HCT116 (cell line): ENCODE measurements at regions not wholly inside any gene's neighbourhood (a gene's known extent, or its start where the extent isn't known, plus 50 kb on each side); places are given as distances from the start of the nearest gene placed in this dataset.

Source experiments
- ATAC-seq: fragments of 200-7000 bp; cut with Tn5 transposase; 2 replicates; pipeline ENCODE4 v1.9.1; 2020; ENCODE audit warnings: mild to moderate bottlenecking, moderate library complexity
- BruUV-seq: library from RNA; stranded (reverse); fragments of 400-500 nt; replicated peaks from 2 replicates; lab custom pipeline; 2021; lab: Mats Ljungman, UMichigan
- CTCF ChIA-PET: fragments of 300-600 bp; sonication (Branson Sonifier 250); formaldehyde crosslinking; loops from one replicate; lab custom pipeline; 2021; ENCODE audit warnings: antibody characterized with exemption; lab: Charles Lee
- POLR2A ChIA-PET: fragments of 300-600, 350-600 bp; sonication (Branson Sonifier 250); formaldehyde crosslinking; loops from one replicate; lab custom pipeline; 2021; ENCODE audit warnings: antibody characterized with exemption; lab: Charles Lee
- RAD21 ChIA-PET, 2 experiments: fragments of 300-600 bp; sonication (Branson Sonifier 250); formaldehyde crosslinking; loops; one replicate each; lab custom pipeline; 2023; ENCODE audit warnings: low total read pairs in 2 of 2; ENCODE audit not compliant: uncharacterized antibody in 2 of 2, unreplicated experiment in 2 of 2, low non-redundant PET in 1 of 2; lab: Charles Lee
- DNase-seq: peaks from one replicate; pipeline ENCODE4 v3.0.0-alpha.2; 2010; ENCODE audit warnings: low read depth, low spot score
- H2AFZ ChIP-seq: fragments of 200-600 bp; shearing (Covaris generic), sonication (generic); 2 replicates; pipeline ENCODE4 v1.6.1; 2017; ENCODE audit warnings: low read depth, mixed run types, mixed read lengths, antibody characterized with exemption, low read length; ENCODE audit not compliant: poor library complexity, severe bottlenecking
- H3K27ac ChIP-seq: 2 replicates; pipeline ENCODE4 v1.5.1; 2012; ENCODE audit warnings: low read depth, low read length
- H3K27me3 ChIP-seq: fragments of 200-600 bp; sonication (generic); 2 replicates; pipeline ENCODE4 v1.6.1; 2016; ENCODE audit warnings: mixed run types, low read length, mixed read lengths; ENCODE audit not compliant: insufficient read depth
- H3K36me3 ChIP-seq, 2 experiments: fragments of 200-500 bp in 1 of 2; fragments of 200-600 bp in 1 of 2; sonication (Bioruptor generic) in 1 of 2; sonication (generic) in 1 of 2; 2 replicates each; pipeline versions ENCODE4 v1.5.1 to v1.6.1; 2014 to 2016; ENCODE audit warnings: low read length in 2 of 2, inconsistent platforms in 1 of 2, mixed read lengths in 1 of 2, mixed run types in 1 of 2; ENCODE audit not compliant: insufficient read depth in 2 of 2, control insufficient read depth in 1 of 2
- H3K4me1 ChIP-seq, 2 experiments: fragments of 200-600 bp in 1 of 2; sonication (generic) in 1 of 2; 2 replicates each; pipeline versions ENCODE4 v1.5.1 to v1.6.1; 2012 to 2017; ENCODE audit warnings: low read length in 2 of 2, inconsistent platforms in 1 of 2, mild to moderate bottlenecking in 1 of 2, mixed read lengths in 1 of 2, mixed run types in 1 of 2, moderate library complexity in 1 of 2; ENCODE audit not compliant: insufficient read depth in 2 of 2, control insufficient read depth in 1 of 2
- H3K4me2 ChIP-seq: fragments of 200-600 bp; sonication (generic); 2 replicates; pipeline ENCODE4 v1.6.1; 2017; ENCODE audit warnings: mixed run types, low read length, mixed read lengths
- H3K4me3 ChIP-seq, 2 experiments: fragments of 200-600 bp in 1 of 2; sonication (generic) in 1 of 2; replicated peaks in 1 of 2; 2 replicates each; pipeline ENCODE4 v1.5.1; 2011 to 2016; ENCODE audit warnings: low read length in 2 of 2, control low read depth in 1 of 2, low read depth in 1 of 2, mild to moderate bottlenecking in 1 of 2, mixed read lengths in 1 of 2, mixed run types in 1 of 2
- H3K79me2 ChIP-seq: fragments of 200-600 bp; sonication (generic); 2 replicates; pipeline ENCODE4 v1.6.1; 2017; ENCODE audit warnings: mild to moderate bottlenecking, mixed run types, low read length, moderate library complexity, mixed read lengths; ENCODE audit not compliant: insufficient read depth
- H3K9ac ChIP-seq: fragments of 200-600 bp; sonication (generic); 2 replicates; pipeline ENCODE4 v1.6.1; 2016; ENCODE audit warnings: low read length, mixed read lengths
- H3K9me2 ChIP-seq: fragments of 200-600 bp; sonication (generic), shearing (Covaris generic); 2 replicates; pipeline ENCODE4 v1.6.1; 2017; ENCODE audit warnings: mixed run types, mild to moderate bottlenecking, moderate library complexity; ENCODE audit not compliant: insufficient read depth
- H3K9me3 ChIP-seq, 2 experiments: fragments of 200-500 bp in 1 of 2; fragments of 200-600 bp in 1 of 2; sonication (Bioruptor generic) in 1 of 2; sonication (generic) in 1 of 2; 2 replicates each; pipeline ENCODE4 v1.6.1; 2014 to 2017; ENCODE audit warnings: low read length in 2 of 2, mixed read lengths in 2 of 2, inconsistent platforms in 1 of 2, low read depth in 1 of 2, mild to moderate bottlenecking in 1 of 2, mixed run types in 1 of 2, moderate library complexity in 1 of 2; ENCODE audit not compliant: control insufficient read depth in 1 of 2, insufficient read depth in 1 of 2
- H4K20me1 ChIP-seq: fragments of 200-600 bp; sonication (generic), shearing (Covaris generic); 2 replicates; pipeline ENCODE4 v1.6.1; 2017; ENCODE audit warnings: mixed run types, mild to moderate bottlenecking, moderate library complexity; ENCODE audit not compliant: insufficient read depth
- CEBPB ChIP-seq: IDR thresholded peaks from 2 replicates; pipeline ENCODE4 v1.6.1; 2012; ENCODE audit warnings: low read depth
- EGR1 ChIP-seq: IDR thresholded peaks from 2 replicates; pipeline ENCODE4 v1.6.1; 2012; ENCODE audit warnings: low read depth
- EZH2 ChIP-seq: fragments of 200-600 bp; sonication (generic); IDR thresholded peaks from 2 replicates; pipeline ENCODE4 v1.6.1; 2017; ENCODE audit warnings: antibody characterized with exemption, mixed run types
- EZH2phosphoT487 ChIP-seq: fragments of 200-600 bp; IDR thresholded peaks from 2 replicates; pipeline ENCODE4 v1.6.1; 2018; ENCODE audit warnings: antibody characterized with exemption, borderline replicate concordance
- FOSL1 ChIP-seq: IDR thresholded peaks from 2 replicates; pipeline ENCODE4 v1.6.1; 2012; ENCODE audit warnings: low read depth
- POLR2A ChIP-seq: IDR thresholded peaks from 2 replicates; pipeline ENCODE4 v1.7.0; 2011; ENCODE audit warnings: borderline replicate concordance; ENCODE audit not compliant: insufficient read depth, insufficient read length; ENCODE audit errors: extremely low read depth
- POLR2AphosphoS5 ChIP-seq: IDR thresholded peaks from 2 replicates; pipeline ENCODE4 v1.6.1; 2011; ENCODE audit warnings: mild to moderate bottlenecking, low read depth, low read length, moderate library complexity
- RAD21 ChIP-seq: IDR thresholded peaks from 2 replicates; pipeline ENCODE4 v1.6.1; 2012; ENCODE audit warnings: low read depth, mild to moderate bottlenecking
- SRF ChIP-seq: IDR thresholded peaks from 2 replicates; pipeline ENCODE4 v1.6.1; 2012; ENCODE audit warnings: low read depth
- TCF7L2 ChIP-seq: IDR thresholded peaks from 2 replicates; pipeline ENCODE4 v1.7.0; 2011; ENCODE audit warnings: borderline replicate concordance, inconsistent platforms; ENCODE audit not compliant: insufficient read depth, insufficient read length; ENCODE audit errors: extremely low read depth
- YY1 ChIP-seq: IDR thresholded peaks from 2 replicates; pipeline ENCODE4 v1.6.1; 2011; ENCODE audit warnings: low read length, low read depth, moderate library complexity, mild to moderate bottlenecking; ENCODE audit not compliant: insufficient replicate concordance; ENCODE audit errors: extremely low read depth
- ZFX ChIP-seq: fragments of 450-650 bp; IDR thresholded peaks from 2 replicates; pipeline ENCODE4 v1.6.1; 2017
- ZNF274 ChIP-seq: fragments of 200-500 bp; sonication (Bioruptor generic); IDR thresholded peaks from 2 replicates; pipeline ENCODE4 v1.6.1; 2014; ENCODE audit warnings: mild to moderate bottlenecking, low read depth, low read length, inconsistent platforms
- intact Hi-C: fragments of 100-400 bp; cut with micrococcal nuclease; formaldehyde crosslinking; loops from 2 replicates; pipeline ENCODE4 v1.10.0; 2022
- TF ChIP-seq, protein P1 (sequence below): IDR thresholded peaks from 2 replicates; pipeline ENCODE4 v1.6.1; 2012
- TF ChIP-seq, protein P2 (sequence below), 3 experiments: fragments of 200-600 bp in 1 of 3; sonication (generic) in 1 of 3; IDR thresholded peaks in 2 of 3; conservative IDR thresholded peaks in 1 of 3; 2 replicates each; pipeline ENCODE4 v1.5.1; 2012 to 2017; ENCODE audit warnings: low read depth in 2 of 3, low read length in 2 of 3, antibody characterized with exemption in 1 of 3, borderline replicate concordance in 1 of 3, control low read depth in 1 of 3, mild to moderate bottlenecking in 1 of 3, mixed read lengths in 1 of 3, mixed run types in 1 of 3, moderate library complexity in 1 of 3; ENCODE audit not compliant: insufficient read depth in 1 of 3
- TF ChIP-seq, protein P3 (sequence below): IDR thresholded peaks from 2 replicates; pipeline ENCODE4 v1.6.1; 2011; ENCODE audit warnings: mild to moderate bottlenecking, low read length, moderate library complexity; ENCODE audit not compliant: insufficient replicate concordance; ENCODE audit errors: extremely low read depth
- TF ChIP-seq, protein P4 (sequence below): IDR thresholded peaks from 2 replicates; pipeline ENCODE4 v1.6.1; 2012; ENCODE audit warnings: low read depth
- TF ChIP-seq, protein P5 (sequence below): IDR thresholded peaks from 2 replicates; pipeline ENCODE4 v1.6.1; 2012

DNA sequence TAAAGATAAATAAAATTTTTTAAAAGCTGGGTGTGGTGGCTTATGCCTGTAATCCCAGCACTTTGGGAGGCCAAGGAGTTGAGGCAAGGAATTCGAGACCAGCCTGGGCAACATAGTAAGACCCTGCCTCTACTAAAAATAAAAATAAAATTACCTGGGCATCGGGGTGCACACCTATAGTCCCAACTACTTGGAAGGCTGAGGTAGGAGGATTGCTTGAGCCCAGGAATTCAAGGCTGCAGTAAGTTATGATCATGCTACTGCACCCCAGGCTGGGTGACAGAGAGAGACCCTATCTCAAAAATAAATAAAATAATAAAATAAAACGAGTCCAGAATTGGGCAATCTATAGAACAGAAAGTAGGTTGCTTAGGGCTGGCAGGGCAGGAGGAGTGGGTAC, 228.7 kb downstream of the BCAS1 start:
- Histone ChIP-seq H3K9me2 (no peaks in the 10 kb centered on the region), H2AFZ (no peak overlapping the region), H3K4me1 (peaks cover 7 to 8% of the 10 kb centered on the region in 2 experiments; a peak in 3 of 4 replicates), H3K9me3 (no peaks in the 10 kb centered on the region), H3K27ac (no peak overlapping the region), H3K9ac (no peak overlapping the region), H3K27me3 (no peaks in the 10 kb centered on the region), H3K4me3 (no peak overlapping the region), H3K36me3 (no peaks in the 10 kb centered on the region), H3K79me2 (no peaks in the 10 kb centered on the region), H3K4me2 (no peak overlapping the region), H4K20me1 (no peaks in the 10 kb centered on the region)
- CTCF ChIA-PET: no interaction called here
- intact Hi-C loops: no loop called here
- ATAC-seq (no peak), DNase-seq (no peak)
- RAD21 ChIA-PET: no interaction called here
- POLR2A ChIA-PET: no interaction called here
- BruUV-seq: no TSS peak
- no peak for TF ChIP-seq YY1
- TF ChIP-seq EZH2phosphoT487: no peak
- TF ChIP-seq, protein P1, sequence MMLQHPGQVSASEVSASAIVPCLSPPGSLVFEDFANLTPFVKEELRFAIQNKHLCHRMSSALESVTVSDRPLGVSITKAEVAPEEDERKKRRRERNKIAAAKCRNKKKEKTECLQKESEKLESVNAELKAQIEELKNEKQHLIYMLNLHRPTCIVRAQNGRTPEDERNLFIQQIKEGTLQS: no peak
- no peak for TF ChIP-seq ZNF274
- TF ChIP-seq FOSL1: no peak
- TF ChIP-seq SRF: no peak
- TF ChIP-seq, protein P2, sequence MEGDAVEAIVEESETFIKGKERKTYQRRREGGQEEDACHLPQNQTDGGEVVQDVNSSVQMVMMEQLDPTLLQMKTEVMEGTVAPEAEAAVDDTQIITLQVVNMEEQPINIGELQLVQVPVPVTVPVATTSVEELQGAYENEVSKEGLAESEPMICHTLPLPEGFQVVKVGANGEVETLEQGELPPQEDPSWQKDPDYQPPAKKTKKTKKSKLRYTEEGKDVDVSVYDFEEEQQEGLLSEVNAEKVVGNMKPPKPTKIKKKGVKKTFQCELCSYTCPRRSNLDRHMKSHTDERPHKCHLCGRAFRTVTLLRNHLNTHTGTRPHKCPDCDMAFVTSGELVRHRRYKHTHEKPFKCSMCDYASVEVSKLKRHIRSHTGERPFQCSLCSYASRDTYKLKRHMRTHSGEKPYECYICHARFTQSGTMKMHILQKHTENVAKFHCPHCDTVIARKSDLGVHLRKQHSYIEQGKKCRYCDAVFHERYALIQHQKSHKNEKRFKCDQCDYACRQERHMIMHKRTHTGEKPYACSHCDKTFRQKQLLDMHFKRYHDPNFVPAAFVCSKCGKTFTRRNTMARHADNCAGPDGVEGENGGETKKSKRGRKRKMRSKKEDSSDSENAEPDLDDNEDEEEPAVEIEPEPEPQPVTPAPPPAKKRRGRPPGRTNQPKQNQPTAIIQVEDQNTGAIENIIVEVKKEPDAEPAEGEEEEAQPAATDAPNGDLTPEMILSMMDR (IDR thresholded peaks at IDR 0.05 in 2 of 3, conservative IDR thresholded peaks at IDR 0.05 in 1 of 3; ENCODE audit: borderline replicate concordance in 1 of 3, insufficient read depth in 1 of 3, low read depth in 2 of 3, low read length in 2 of 3): no peak
- TF ChIP-seq, protein P3, sequence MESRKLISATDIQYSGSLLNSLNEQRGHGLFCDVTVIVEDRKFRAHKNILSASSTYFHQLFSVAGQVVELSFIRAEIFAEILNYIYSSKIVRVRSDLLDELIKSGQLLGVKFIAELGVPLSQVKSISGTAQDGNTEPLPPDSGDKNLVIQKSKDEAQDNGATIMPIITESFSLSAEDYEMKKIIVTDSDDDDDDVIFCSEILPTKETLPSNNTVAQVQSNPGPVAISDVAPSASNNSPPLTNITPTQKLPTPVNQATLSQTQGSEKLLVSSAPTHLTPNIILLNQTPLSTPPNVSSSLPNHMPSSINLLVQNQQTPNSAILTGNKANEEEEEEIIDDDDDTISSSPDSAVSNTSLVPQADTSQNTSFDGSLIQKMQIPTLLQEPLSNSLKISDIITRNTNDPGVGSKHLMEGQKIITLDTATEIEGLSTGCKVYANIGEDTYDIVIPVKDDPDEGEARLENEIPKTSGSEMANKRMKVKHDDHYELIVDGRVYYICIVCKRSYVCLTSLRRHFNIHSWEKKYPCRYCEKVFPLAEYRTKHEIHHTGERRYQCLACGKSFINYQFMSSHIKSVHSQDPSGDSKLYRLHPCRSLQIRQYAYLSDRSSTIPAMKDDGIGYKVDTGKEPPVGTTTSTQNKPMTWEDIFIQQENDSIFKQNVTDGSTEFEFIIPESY: no peak
- TF ChIP-seq ZFX: no peak
- no peak for TF ChIP-seq EGR1
- TF ChIP-seq TCF7L2: no peak
- TF ChIP-seq, protein P4, sequence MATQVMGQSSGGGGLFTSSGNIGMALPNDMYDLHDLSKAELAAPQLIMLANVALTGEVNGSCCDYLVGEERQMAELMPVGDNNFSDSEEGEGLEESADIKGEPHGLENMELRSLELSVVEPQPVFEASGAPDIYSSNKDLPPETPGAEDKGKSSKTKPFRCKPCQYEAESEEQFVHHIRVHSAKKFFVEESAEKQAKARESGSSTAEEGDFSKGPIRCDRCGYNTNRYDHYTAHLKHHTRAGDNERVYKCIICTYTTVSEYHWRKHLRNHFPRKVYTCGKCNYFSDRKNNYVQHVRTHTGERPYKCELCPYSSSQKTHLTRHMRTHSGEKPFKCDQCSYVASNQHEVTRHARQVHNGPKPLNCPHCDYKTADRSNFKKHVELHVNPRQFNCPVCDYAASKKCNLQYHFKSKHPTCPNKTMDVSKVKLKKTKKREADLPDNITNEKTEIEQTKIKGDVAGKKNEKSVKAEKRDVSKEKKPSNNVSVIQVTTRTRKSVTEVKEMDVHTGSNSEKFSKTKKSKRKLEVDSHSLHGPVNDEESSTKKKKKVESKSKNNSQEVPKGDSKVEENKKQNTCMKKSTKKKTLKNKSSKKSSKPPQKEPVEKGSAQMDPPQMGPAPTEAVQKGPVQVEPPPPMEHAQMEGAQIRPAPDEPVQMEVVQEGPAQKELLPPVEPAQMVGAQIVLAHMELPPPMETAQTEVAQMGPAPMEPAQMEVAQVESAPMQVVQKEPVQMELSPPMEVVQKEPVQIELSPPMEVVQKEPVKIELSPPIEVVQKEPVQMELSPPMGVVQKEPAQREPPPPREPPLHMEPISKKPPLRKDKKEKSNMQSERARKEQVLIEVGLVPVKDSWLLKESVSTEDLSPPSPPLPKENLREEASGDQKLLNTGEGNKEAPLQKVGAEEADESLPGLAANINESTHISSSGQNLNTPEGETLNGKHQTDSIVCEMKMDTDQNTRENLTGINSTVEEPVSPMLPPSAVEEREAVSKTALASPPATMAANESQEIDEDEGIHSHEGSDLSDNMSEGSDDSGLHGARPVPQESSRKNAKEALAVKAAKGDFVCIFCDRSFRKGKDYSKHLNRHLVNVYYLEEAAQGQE: no peak
- TF ChIP-seq RAD21: no peak
- TF ChIP-seq, protein P5, sequence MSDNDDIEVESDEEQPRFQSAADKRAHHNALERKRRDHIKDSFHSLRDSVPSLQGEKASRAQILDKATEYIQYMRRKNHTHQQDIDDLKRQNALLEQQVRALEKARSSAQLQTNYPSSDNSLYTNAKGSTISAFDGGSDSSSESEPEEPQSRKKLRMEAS: no peak
- no peak for TF ChIP-seq CEBPB
- no peak for TF ChIP-seq POLR2AphosphoS5
- no peak for TF ChIP-seq EZH2
- no peak for TF ChIP-seq POLR2A
